Mucosa of rectum (tissue), 2 donors: ENCODE measurements at regions not wholly inside any gene's neighbourhood (a gene's known extent, or its start where the extent isn't known, plus 50 kb on each side); places are given as distances from the start of the nearest gene placed in this dataset.

Experiments
- H3K27ac ChIP-seq, 2 donors: one replicate each; pipeline ENCODE4 v1.7.0; 2013; ENCODE audit warnings: inconsistent platforms in 2 of 2, low read depth in 2 of 2, low read length in 2 of 2
- H3K27me3 ChIP-seq, 2 donors: one replicate each; pipeline ENCODE4 v1.7.0; 2013; ENCODE audit warnings: low read length in 2 of 2; ENCODE audit not compliant: control insufficient read depth in 2 of 2, insufficient read depth in 2 of 2
- H3K36me3 ChIP-seq, 2 donors: one replicate each; pipeline ENCODE4 v1.7.0; 2013; ENCODE audit warnings: low read length in 2 of 2; ENCODE audit not compliant: control insufficient read depth in 2 of 2, insufficient read depth in 2 of 2
- H3K4me1 ChIP-seq, 2 donors: one replicate each; pipeline ENCODE4 v1.7.0; 2013; ENCODE audit warnings: low read length in 2 of 2, mild to moderate bottlenecking in 1 of 2; ENCODE audit not compliant: control insufficient read depth in 2 of 2, insufficient read depth in 2 of 2
- H3K4me3 ChIP-seq, 2 donors: one replicate each; pipeline ENCODE4 v1.7.0; 2013; ENCODE audit warnings: low read length in 2 of 2
- H3K9ac ChIP-seq, 2 donors: one replicate each; pipeline ENCODE4 v1.7.0; 2013; ENCODE audit warnings: low read length in 2 of 2, low read depth in 1 of 2, mild to moderate bottlenecking in 1 of 2
- H3K9me3 ChIP-seq, 2 donors: one replicate each; pipeline ENCODE4 v1.7.0; 2013; ENCODE audit warnings: low read length in 2 of 2; ENCODE audit not compliant: control insufficient read depth in 2 of 2
- donor health status: healthy.
- donor health status: Normal muscosa, but diverticular disease.

DNA sequence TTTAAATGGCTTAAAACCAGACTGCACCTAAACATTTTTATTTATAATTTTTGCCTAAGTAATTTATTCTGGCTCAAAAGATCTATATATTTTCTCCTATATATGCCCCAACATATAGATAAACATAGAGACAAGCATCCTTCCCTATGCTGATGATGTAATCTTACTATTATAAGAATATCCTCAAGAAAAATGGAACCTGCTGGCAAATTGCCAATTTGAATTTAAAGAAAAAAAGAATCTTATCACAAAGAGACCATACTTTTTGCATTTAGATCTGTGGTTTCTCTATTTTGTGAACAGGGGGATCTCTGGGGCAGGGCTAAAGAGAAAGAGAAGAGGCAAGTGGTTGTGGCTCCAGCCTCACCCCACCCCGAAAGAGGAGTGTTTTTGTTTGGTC lies 107.2 kb upstream of the CMC1 start:
- no peaks in the 10 kb centered on the region for H3K9me3 ChIP-seq
- H3K4me1 ChIP-seq: peaks cover 0 to 9% of the 10 kb centered on the region in 2 donors
- H3K27ac ChIP-seq: no peak overlapping the region
- no peak overlapping the region for H3K9ac ChIP-seq
- H3K27me3 ChIP-seq: no peaks in the 10 kb centered on the region
- no peak overlapping the region for H3K4me3 ChIP-seq
- H3K36me3 ChIP-seq: no peaks in the 10 kb centered on the region

DNA sequence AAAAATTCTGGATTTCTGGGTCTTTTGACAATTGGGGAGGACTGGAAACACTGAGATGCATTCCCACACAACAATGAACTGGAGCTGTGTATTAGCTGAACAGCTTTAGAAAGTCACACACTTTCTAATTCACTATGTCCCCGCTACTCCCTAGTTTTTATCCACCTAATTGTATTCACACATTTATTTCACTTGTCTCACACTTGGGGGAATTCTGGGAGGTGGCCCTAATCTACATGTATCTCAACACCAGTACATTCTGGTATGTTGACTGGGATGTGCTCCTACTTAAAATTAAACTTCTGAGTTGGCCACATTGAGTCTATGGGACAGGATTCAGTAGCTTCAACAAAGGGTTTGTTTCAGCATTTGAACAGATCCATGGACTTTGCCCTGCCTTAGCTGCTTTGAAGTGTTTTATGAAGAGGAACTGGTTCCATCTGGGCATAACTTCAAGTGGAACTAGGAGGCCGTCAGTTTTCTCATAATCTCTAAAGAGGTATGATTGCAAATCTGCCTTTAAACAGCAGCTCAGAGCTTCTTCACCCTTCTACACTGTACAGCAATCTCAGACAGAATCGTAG lies 106.5 kb upstream of the CMC1 start:
- H3K9ac ChIP-seq: no peak overlapping the region
- H3K9me3 ChIP-seq: no peaks in the 10 kb centered on the region
- H3K4me1 ChIP-seq: peaks cover 0 to 9% of the 10 kb centered on the region in 2 donors
- H3K27ac ChIP-seq: peak overlapping the region; percentile 1 to 61
- no peaks in the 10 kb centered on the region for H3K36me3 ChIP-seq
- no peak overlapping the region for H3K4me3 ChIP-seq
- no peaks in the 10 kb centered on the region for H3K27me3 ChIP-seq

DNA sequence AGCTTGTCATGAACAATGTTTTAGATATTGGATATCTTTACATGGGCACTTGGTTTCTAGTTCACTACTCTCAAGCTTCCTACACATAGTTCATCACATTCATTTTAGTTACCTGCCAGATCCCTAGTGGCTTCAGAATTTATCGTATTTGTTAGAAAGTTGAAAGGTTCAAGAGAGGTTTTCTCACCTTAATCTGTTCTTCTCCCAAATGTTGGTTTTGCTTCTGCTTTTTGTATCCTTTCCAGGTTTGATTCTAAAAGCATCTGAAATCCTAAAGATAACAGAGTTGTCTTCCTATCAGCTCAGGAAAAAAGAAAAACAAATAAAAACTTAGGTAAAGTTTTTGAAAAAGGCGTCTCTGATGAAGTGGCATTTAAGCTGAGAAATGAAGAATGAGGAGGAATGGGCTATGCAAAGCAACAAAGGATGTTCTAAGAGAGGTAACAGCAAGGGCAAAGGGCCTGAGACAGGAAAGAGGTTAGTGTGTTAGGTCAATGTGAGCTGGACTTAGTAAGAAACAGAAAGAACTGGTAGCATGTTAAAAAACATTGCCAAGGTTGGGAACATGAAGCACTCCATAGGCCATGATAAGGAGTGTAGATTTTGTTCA lies 104.7 kb upstream of the CMC1 start:
- no peaks in the 10 kb centered on the region for H3K36me3 ChIP-seq
- H3K9ac ChIP-seq: no peak overlapping the region
- no peak overlapping the region for H3K27ac ChIP-seq
- H3K9me3 ChIP-seq: no peaks in the 10 kb centered on the region
- peaks cover 0 to 13% of the 10 kb centered on the region in 2 donors for H3K4me1 ChIP-seq
- H3K4me3 ChIP-seq: no peak overlapping the region
- no peaks in the 10 kb centered on the region for H3K27me3 ChIP-seq

DNA sequence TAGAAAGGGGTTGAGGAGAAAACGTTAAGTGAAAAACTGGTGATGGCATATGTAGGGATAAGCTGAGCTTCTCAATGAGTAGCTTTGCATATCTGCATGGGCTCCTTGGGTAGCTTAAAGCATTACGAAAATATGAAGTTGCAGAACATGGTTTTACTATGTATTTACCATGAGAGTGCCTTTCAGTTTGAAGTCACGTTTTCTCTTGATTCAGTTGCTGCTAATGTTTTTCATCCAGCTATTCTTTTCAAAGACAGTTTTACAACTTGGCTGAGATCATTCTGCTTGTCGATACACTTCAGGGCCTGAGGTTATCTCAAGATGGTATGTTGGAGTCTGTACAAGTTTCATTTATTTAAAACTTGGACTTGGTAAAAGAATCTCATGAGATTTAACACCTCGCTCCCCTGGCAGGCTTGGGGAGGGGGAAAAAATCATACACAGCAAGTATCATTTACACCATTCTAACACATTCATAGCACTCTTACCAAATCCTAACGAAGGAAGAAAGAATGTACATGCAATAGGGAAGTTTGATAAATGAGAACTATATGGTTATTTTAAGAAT lies 103.3 kb upstream of the CMC1 start:
- Histone ChIP-seq H3K27me3 (no peaks in the 10 kb centered on the region), H3K9me3 (no peaks in the 10 kb centered on the region), H3K9ac (no peak overlapping the region), H3K27ac (no peak overlapping the region), H3K4me1 (peaks cover 0 to 13% of the 10 kb centered on the region in 2 donors), H3K4me3 (no peak overlapping the region), H3K36me3 (no peaks in the 10 kb centered on the region)

DNA sequence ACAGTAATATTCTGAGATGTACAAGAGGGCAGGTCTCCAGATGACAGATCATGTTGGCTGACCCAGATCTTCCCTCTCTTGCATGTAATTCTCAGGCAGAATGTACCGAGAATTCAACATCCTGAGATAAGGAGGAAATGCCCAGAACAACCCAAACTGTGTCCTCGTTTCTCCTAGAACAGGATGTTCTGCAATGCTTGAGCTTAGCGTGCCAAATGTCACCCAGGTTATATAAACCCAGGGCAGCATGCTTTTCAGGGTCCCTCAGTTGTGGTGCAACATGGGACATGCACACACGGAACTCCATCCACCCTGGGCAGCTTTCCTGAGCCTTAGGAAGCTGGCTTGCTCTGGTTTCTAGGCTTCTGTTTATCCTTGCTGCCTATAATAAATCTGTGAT lies 102.1 kb upstream of the CMC1 start:
- H3K9me3 ChIP-seq: no peaks in the 10 kb centered on the region
- H3K27me3 ChIP-seq: no peaks in the 10 kb centered on the region
- no peaks in the 10 kb centered on the region for H3K36me3 ChIP-seq
- H3K4me3 ChIP-seq: no peak overlapping the region
- no peak overlapping the region for H3K9ac ChIP-seq
- H3K4me1 ChIP-seq: peaks cover 0 to 13% of the 10 kb centered on the region in 2 donors
- no peak overlapping the region for H3K27ac ChIP-seq

DNA sequence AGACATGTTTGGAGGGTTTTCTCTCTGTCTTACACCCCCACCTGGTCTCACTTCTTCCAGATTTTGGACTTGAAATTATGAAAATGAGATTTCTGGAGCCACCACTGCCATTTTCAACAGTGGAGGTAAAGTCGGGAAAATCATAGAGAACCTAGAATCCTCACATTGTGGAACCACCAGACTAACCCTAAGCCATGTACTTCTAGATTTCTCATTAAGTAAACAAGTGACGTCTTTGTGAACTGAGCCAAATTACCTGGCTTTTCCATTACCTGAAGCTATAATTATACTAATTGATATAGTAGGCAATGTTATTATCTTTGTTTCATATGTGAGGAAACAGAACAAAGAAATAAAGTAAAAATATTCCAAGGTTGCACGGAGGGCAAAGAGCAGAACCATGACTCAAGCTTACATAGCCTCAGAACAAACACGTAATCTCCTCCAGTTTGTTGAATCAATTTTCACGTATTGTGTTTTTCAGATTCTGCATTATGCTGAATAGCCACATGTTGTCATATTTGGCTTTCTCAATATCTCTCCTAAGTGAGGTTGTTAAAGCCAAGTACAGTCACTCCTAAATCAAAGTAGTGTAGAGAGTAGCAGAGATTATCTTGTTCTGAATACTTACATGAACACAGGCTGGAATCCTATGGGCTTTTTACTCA lies 101.3 kb upstream of the CMC1 start:
- Histone ChIP-seq H3K4me1 (peaks cover 0 to 10% of the 10 kb centered on the region in 2 donors), H3K4me3 (no peak overlapping the region), H3K27ac (no peak overlapping the region), H3K9me3 (no peaks in the 10 kb centered on the region), H3K9ac (no peak overlapping the region), H3K27me3 (no peaks in the 10 kb centered on the region), H3K36me3 (no peaks in the 10 kb centered on the region)

DNA sequence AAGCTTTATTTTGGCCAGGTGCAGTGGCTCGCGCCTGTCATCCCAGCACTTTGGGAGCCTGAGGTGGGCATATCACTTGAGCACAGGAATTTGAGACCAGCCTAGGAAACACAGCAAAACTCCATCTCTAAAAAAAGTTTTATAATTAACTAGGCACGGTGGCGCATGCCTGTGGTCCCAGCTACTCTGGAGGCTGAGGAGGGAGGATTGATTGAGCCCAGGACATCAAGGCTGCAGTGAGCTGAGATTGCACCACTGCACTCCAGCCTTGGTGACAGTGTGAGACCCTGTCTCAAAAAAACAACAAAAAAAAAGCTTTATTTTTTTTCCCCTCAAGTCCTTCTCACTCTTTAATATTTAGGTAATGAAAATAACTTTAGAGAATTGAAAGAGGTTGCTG lies 100.8 kb upstream of the CMC1 start:
- Histone ChIP-seq H3K9ac (no peak overlapping the region), H3K36me3 (no peaks in the 10 kb centered on the region), H3K27me3 (no peaks in the 10 kb centered on the region), H3K27ac (no peak overlapping the region), H3K4me1 (peaks cover 0 to 10% of the 10 kb centered on the region in 2 donors), H3K4me3 (no peak overlapping the region), H3K9me3 (no peaks in the 10 kb centered on the region)

DNA sequence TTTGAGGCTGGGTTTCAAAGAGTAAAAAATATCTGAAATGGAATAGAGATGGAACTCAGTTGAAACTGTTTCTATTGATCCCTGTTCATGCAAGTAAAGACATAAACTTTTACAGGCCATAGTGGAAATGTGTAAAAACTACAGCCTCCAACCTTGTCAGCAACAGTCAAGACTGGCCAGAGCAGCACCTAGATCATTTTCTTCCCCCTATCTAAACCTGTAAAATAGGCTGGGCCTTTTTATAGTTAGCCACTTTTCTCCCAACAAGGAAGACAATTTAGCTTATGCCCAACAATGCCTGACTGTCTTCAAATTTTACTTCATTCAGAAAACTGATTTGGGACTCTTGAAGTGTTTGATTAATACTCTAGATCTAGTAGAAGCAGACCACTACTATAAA lies 91.5 kb upstream of the CMC1 start:
- Histone ChIP-seq H3K27ac (peak overlapping the region in 1 of 2 donors; percentile 71), H3K4me3 (no peak overlapping the region), H3K36me3 (no peaks in the 10 kb centered on the region), H3K9ac (no peak overlapping the region), H3K9me3 (no peaks in the 10 kb centered on the region), H3K4me1 (peaks cover 0 to 19% of the 10 kb centered on the region in 2 donors), H3K27me3 (no peaks in the 10 kb centered on the region)

DNA sequence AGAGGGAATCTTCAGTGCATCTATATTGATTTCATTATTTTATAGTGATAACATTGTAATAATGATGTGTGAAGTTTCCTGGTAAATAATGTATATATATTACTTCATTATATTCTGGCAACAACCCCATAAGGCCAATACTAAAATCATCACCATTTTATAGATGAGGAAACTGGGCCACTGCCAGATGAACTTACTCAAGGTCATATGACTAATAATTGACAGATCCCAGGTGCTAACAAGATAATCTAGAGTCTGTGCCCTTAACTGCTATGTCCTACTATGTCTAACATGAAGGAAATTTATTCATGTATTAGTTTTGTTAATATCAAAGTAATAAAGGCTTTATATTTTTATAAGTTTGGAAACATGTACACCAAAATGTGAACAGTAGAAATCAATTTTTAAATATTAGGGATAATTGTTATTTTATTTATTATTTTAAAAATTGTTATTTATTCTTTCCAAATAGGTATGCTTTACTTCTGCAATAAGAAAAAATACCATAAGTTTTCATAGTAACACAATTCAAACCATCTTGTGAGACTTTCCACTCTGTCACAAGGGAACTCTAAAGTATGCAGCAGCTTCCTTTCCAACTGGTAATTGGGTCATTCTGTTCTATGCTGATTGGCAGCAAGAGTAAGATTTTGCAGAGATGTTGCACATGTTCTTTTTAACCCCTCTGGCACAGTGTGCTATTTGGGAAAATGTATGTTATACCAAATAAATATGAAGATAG lies 90.8 kb upstream of the CMC1 start:
- Histone ChIP-seq H3K36me3 (no peaks in the 10 kb centered on the region), H3K27me3 (no peaks in the 10 kb centered on the region), H3K4me1 (peaks cover 0 to 19% of the 10 kb centered on the region in 2 donors), H3K9ac (no peak overlapping the region), H3K9me3 (no peaks in the 10 kb centered on the region), H3K4me3 (no peak overlapping the region), H3K27ac (peak overlapping the region in 1 of 2 donors; percentile 71)

DNA sequence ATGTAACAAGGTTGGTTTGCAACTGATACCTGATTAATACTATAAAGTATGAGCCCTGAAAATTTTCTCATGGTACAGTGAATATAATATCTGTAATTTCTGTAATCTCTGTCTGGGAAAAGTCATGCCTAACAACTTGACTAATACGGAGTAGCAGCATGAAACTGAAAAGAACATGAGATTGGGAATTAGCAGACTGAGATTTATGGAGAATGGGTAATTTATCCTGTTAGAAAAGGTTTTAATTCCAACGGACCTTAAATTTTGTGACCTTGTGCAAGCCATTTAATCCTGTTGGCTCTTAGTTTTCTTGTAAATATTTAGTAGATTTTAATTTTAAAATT lies 90.2 kb upstream of the CMC1 start:
- no peaks in the 10 kb centered on the region for H3K9me3 ChIP-seq
- H3K36me3 ChIP-seq: no peaks in the 10 kb centered on the region
- H3K9ac ChIP-seq: no peak overlapping the region
- no peak overlapping the region for H3K27ac ChIP-seq
- H3K4me1 ChIP-seq: peaks cover 0 to 19% of the 10 kb centered on the region in 2 donors
- no peaks in the 10 kb centered on the region for H3K27me3 ChIP-seq
- no peak overlapping the region for H3K4me3 ChIP-seq
